HAP-1 (cell line): ENCODE measurements at regions not wholly inside any gene's neighbourhood (a gene's known extent, or its start where the extent isn't known, plus 50 kb on each side); places are given as distances from the start of the nearest gene placed in this dataset.

Experiments
- DNase-seq, 2 experiments: peaks; one replicate each; pipeline ENCODE4 v3.0.0-alpha.2; 2016 to 2020; ENCODE audit warnings: low spot score in 2 of 2
- H3K27me3 ChIP-seq: fragments of 250-450 bp; sonication (Bioruptor Pico); 2 replicates; pipeline ENCODE4 v1.5.1; 2020; ENCODE audit warnings: low read depth, mild to moderate bottlenecking, moderate library complexity
- H3K36me3 ChIP-seq: fragments of 250-450 bp; sonication (Bioruptor Pico); replicated peaks from 2 replicates; pipeline ENCODE4 v1.5.1; 2020; ENCODE audit warnings: mild to moderate bottlenecking
- H3K4me1 ChIP-seq: fragments of 250-450 bp; sonication (Bioruptor Pico); 2 replicates; pipeline ENCODE4 v1.5.1; 2020; ENCODE audit warnings: mild to moderate bottlenecking
- H3K4me3 ChIP-seq: fragments of 250-450 bp; sonication (Bioruptor Pico); 2 replicates; pipeline ENCODE4 v1.5.1; 2020; ENCODE audit warnings: mild to moderate bottlenecking, moderate library complexity
- H3K9me3 ChIP-seq: fragments of 250-450 bp; sonication (Bioruptor Pico); 2 replicates; pipeline ENCODE4 v1.5.1; 2020; ENCODE audit warnings: mild to moderate bottlenecking, moderate library complexity
- in situ Hi-C: fragments of 300-500 bp; cut with MboI; formaldehyde crosslinking; loops from 3 replicates; pipeline ENCODE4 v1.14.3; 2020; ENCODE audit warnings: low sequenced_read_pairs, inconsistent platforms, mixed read lengths

DNA sequence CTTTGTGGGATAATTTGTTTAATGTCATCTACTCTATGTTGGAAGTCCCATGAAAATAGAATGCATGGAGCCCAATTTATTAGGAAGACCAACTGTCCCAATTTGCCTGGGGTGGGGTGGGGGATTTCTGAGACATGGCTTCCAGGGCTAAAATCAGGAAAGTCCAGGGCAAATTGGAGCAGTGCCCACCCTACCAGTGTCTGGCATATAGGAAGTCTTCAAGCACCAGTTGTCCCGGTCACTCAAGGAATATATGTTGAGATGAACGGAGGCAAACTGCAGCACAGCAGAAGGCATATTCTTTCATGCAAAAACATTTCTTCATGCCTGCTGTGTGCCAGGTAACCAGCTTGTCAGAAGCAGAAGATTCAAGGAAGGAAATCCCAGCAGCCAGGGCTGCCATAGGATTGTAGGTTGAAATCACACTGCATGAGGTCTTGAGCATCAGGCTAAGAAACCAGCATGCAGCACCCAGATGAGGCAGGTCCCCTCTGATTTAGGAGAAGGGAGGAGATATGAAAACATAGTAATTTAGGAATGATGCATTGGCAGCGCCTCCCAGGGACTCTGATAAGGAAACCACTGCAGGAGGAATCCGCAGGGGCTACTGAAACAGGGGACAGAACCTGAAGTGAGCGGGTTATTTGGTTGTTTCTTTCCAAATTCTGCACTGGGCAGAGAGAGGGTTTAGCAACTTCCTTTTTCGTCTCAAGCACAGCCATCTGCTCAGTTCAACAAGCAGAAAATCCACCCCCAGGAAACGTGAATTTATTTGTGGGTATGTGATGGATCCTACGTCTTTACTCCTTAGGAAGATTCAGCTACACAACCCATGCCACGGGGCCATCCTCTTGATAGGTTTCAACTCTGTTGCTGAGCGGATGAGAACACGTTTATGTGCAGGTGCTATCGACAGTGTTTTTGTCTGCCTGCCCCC lies 112.6 kb upstream of the CPEB4 start:
- Histone ChIP-seq H3K4me3 (no peak overlapping the region), H3K27me3 (no peaks in the 10 kb centered on the region), H3K4me1 (peaks cover 4% of the 10 kb centered on the region), H3K9me3 (no peaks in the 10 kb centered on the region), H3K36me3 (no peaks in the 10 kb centered on the region)
- in situ Hi-C loops, result no loop called here
- no peak for DNase-seq

DNA sequence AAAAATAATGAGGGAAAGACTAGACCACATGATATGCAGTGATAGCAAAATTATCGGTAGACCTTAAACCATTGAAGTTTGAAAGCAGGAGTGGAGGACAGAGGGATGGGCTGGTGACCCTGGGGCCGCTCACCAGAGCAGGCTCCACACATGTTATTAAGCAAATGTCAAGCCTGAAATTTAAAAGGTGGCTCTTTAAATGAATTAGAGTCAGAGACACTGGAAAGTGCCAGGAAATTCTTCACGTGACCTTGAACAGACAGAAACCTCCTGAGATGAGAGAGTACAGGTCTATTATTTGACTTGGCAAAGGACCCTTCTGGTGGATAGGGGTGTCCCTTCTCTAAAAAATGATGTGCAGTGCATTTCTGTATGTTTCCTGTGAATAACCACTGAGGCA lies 111.0 kb upstream of the CPEB4 start:
- Histone ChIP-seq H3K36me3 (no peaks in the 10 kb centered on the region), H3K4me3 (no peak overlapping the region), H3K9me3 (no peaks in the 10 kb centered on the region), H3K4me1 (no peaks in the 10 kb centered on the region), H3K27me3 (no peaks in the 10 kb centered on the region)
- no peak for DNase-seq
- in situ Hi-C loops, result no loop called here

DNA sequence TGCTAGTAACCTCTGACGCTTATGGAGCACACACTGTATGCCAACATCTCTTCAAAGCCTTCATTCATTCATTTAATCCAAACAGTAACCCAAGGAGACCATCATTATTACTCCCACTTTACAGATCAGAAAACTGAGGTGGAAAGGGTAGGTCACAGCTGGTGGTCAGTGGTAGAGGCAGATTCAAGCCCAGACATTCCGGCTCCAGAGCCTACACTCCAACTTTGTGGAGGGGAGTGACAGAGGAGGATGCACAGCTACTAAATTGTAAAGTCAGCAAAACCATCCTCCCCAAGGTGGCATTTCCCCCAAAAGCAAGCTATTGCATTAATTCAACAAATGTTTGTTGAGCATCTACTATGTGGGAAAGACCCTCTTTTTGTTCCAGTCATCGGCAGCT lies 110.5 kb upstream of the CPEB4 start:
- Histone ChIP-seq H3K4me3 (no peak overlapping the region), H3K4me1 (no peaks in the 10 kb centered on the region), H3K36me3 (no peaks in the 10 kb centered on the region), H3K27me3 (no peaks in the 10 kb centered on the region), H3K9me3 (no peaks in the 10 kb centered on the region)
- in situ Hi-C loops, result no loop called here
- DNase-seq, result no peak

DNA sequence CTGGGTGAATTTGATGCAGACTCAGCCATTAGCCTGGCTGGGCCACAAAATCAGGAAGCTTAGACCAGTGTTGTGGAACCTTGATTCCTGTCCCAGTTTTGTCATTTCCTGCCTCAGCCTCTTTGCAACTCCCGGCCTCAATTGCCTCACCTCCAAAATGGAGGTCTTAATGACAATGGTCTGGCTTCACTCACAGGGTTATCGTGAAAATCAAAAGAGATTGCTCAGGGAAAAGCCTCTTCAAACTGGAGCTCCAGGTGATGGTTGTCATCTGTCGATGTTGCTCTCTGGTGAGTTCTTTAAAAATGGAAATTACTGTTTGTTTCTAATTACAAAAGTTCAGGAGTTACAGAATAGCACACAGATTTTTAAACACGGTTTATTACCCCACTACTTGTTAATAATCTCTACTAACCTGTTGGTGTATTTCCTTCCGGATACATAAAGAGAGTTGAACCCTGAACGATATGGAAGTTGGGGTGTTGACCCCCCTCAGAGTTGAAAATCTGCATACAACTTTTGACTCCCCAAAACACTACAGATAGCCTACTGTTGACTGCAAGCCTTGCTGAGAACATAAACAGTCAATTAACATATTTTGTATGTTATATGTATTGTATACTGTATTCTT lies 109.9 kb upstream of the CPEB4 start:
- H3K27me3 ChIP-seq, result no peaks in the 10 kb centered on the region
- DNase-seq, result no peak
- H3K36me3 ChIP-seq, result no peaks in the 10 kb centered on the region
- no peaks in the 10 kb centered on the region for H3K4me1 ChIP-seq
- H3K4me3 ChIP-seq, result no peak overlapping the region
- no peaks in the 10 kb centered on the region for H3K9me3 ChIP-seq
- in situ Hi-C loops, result no loop called here

DNA sequence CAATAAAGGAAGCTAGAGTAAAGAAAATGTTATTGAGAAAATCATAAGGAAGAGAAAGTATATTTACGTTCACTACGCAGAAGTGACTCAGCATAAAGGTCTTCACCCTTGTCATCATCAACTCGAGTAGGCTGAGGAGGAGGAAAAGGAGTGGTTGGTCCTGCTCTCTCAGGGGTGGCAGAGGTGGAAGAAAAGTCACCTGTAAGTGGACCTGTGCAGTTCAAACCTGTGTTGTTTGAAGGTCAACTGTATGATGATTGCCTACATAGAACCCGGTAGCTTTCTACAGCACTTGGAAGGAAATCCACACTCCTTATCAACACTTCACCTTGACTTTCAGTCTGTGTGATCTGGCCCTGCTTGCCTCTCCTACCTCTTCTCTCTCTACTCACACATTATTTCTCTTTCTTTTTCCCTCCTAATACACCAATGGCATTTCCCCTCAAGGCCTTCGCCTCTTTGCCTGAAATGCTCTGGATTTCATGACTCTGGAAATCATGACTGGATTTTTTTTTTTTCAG lies 109.3 kb upstream of the CPEB4 start:
- Histone ChIP-seq H3K27me3 (no peaks in the 10 kb centered on the region), H3K4me1 (no peaks in the 10 kb centered on the region), H3K36me3 (no peaks in the 10 kb centered on the region), H3K9me3 (no peaks in the 10 kb centered on the region), H3K4me3 (no peak overlapping the region)
- DNase-seq, result no peak
- in situ Hi-C loops, result no loop called here

DNA sequence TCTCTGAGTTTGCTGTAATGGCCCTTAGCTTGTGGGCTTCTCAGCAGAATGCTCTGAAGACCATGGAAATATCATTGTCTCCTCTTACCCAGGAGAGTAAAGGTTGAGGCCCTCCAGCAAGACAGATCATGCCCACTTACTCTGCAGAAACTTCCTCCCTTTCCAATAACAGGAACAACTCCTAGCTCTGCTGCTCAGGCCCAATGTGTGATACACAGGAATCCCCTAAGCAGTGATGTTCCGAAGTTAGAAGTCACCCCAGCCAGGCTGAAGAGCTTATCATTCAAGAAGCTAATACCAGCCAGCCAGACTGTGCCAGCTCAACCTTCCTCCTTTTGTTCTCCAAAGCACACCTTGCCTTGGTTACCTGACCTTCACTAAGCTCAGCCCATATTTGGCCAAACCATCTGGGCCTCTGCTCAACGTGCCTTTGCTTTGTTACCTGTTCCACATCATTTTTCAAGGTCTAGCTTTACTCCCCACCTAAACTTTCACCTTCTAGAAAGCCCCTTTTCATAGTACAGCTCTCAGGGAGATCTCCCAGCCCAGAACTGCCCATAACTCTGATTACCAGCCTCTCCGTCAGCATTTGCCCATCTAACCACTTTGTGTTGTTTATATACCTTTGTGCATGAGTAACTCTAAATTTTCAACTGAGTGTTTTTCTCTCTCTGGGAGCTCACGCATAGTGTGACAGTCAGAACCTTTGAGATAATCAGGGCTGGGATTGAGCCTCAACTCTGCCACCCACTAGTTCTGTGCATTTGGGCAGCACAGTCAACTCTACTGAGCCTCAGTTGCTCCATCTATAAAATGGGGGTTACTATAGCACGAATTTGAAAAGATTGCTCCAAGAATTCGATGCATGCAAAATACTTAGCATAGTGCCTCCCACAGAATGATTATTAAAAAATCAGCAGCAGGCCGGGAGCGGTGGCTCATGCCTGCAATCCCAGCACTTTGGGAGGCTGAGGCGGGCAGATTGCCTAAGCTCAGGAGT lies 107.6 kb upstream of the CPEB4 start:
- H3K27me3 ChIP-seq, result no peaks in the 10 kb centered on the region
- no peak overlapping the region for H3K4me3 ChIP-seq
- no peak for DNase-seq
- no peaks in the 10 kb centered on the region for H3K9me3 ChIP-seq
- no peaks in the 10 kb centered on the region for H3K4me1 ChIP-seq
- in situ Hi-C loops, result no loop called here
- H3K36me3 ChIP-seq, result no peaks in the 10 kb centered on the region

DNA sequence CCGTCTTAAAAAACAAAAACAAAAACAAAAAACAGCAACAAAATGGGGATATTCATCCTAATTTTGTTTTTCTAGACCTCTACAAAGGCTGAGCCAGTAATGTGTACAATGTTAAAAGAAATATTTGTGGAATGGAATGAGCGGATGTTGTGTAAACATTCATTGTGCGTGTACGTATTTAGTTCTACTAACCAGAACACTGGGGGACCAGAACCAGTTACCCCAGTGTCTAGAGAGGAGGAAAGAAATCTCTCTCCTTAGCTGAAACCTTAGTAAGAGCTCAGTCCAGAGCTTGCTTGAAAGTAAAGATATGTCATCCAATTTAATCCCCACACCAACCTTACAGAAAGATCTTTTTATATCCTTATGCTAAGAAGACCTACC lies 106.7 kb upstream of the CPEB4 start:
- in situ Hi-C loops, result no loop called here
- H3K4me3 ChIP-seq, result no peak overlapping the region
- no peaks in the 10 kb centered on the region for H3K4me1 ChIP-seq
- H3K36me3 ChIP-seq, result no peaks in the 10 kb centered on the region
- no peaks in the 10 kb centered on the region for H3K9me3 ChIP-seq
- DNase-seq, result no peak
- no peaks in the 10 kb centered on the region for H3K27me3 ChIP-seq

DNA sequence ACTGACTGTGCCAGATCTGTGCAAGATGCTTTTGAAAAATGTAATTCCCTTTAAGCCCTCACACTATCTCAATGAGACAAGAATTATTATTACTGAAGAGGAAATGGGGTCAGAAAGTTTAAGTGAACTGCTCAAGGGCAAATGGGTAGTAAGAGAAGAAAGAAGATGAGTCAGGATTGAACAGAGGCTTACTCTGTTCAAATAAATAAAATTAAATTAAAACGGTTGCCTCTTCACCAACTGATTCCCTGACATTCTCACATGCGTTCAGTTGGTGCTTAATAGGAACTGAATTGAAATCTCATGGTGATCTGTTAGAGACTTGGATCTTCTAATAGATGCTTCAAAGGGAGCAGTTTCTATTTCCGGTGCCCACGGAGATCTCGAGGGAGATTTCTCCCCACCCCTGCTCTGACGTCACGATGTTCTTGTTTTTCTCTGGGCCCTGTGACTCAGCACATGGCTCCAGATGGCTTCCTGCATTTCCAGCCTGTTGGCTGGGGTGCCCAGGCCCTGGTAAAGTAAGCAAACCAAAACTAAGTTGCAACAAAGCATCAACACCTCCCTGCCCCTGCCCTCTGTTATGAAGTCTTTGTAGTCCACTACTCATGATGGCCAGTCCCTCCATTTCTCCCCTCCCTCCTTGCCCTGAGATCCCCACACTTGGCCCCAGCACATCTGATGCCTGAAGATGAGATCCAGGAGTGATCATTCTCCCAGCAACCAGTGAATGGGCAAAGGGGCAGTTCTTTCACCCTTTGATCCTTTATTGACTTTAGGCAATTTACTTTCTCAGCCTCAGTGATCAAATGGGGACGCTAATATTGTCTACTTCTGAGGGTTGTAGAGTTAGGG lies 106.1 kb upstream of the CPEB4 start:
- Histone ChIP-seq H3K9me3 (no peaks in the 10 kb centered on the region), H3K4me1 (no peaks in the 10 kb centered on the region), H3K36me3 (no peaks in the 10 kb centered on the region), H3K27me3 (no peaks in the 10 kb centered on the region), H3K4me3 (no peak overlapping the region)
- in situ Hi-C loops, result no loop called here
- DNase-seq, result no peak

DNA sequence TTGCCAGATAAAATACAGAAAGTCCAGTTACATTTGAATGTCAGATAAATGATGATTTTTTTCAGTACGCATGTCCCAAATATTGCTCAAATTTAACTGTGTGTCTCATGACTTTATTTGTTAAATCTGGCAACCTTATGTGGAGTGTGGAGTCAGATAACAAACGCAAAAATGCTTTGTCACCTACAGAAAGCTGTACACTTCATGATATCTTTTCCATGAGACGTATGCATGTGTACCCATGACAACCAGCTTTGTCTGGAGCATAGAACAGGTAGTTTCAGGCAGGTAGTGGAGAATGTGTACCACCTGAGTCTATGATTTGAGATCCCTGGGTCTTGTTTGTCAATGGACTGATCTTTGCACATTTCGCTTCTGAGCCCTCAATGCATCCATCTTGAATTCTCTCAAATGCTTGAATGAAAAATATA lies 105.5 kb upstream of the CPEB4 start:
- Histone ChIP-seq H3K27me3 (no peaks in the 10 kb centered on the region), H3K9me3 (no peaks in the 10 kb centered on the region), H3K4me3 (no peak overlapping the region), H3K36me3 (no peaks in the 10 kb centered on the region), H3K4me1 (no peaks in the 10 kb centered on the region)
- no peak for DNase-seq
- in situ Hi-C loops, result no loop called here

DNA sequence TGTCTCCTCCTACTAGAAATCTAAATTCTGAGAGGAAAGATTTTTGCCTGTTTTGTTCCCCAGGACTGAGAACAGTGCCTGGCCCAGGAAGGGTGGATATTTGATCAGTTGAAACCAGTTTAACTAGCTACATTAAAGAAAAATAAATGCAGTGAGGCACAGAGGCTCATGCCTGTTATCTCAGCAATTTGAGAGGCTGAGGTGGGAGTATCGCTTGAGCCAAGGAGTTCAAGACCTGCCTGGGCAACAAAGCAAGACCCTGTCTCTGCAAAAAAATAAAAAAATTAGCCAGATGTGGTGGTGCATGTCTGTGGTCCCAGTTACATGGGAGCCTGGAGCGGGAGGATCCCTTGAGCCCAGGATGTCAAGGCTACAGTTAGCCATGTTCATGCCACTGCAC lies 104.8 kb upstream of the CPEB4 start:
- H3K9me3 ChIP-seq, result no peaks in the 10 kb centered on the region
- no peak overlapping the region for H3K4me3 ChIP-seq
- H3K27me3 ChIP-seq, result no peaks in the 10 kb centered on the region
- no peaks in the 10 kb centered on the region for H3K36me3 ChIP-seq
- in situ Hi-C loops, result no loop called here
- no peak for DNase-seq
- H3K4me1 ChIP-seq, result no peaks in the 10 kb centered on the region

DNA sequence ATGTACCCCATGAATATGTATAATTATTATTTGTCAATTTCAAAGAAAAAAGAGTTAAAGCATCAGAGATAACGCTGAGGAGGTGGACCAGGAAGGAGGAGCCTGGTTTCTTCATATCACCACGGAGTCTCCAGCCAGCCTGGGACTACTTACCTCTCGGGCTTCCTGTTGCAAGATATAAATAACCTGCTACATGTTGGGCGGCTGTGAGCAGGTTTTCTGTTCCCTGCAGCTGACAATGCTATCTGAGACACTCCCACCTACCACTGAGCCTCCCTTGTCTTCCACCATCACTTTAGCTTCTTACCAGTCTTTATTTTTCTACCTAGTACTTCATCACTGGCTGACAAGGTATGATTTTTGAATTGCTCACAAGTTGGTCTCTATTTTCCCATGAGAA lies 102.7 kb upstream of the CPEB4 start:
- H3K36me3 ChIP-seq, result no peaks in the 10 kb centered on the region
- no peak for DNase-seq
- H3K4me1 ChIP-seq, result no peaks in the 10 kb centered on the region
- no peak overlapping the region for H3K4me3 ChIP-seq
- H3K27me3 ChIP-seq, result no peaks in the 10 kb centered on the region
- H3K9me3 ChIP-seq, result no peaks in the 10 kb centered on the region
- in situ Hi-C loops, result no loop called here

DNA sequence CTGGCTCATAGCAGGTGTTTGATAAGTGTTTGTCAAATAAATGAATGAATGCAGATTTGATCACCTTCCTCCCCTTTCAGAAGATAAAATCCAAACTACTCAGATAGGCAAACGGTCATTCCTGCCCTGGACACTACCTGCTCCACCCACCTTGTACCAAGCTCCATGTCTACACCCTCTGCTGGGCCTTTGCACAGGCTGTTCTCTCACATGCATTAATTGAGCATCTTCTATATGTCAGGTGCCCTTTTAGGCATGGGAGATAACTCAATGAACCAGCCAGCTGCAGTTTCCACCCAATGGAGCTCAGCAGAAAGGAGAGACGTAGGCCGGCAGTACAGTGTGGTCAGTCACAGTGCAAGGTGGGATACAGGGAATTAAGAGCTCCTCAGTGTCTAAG lies 102.3 kb upstream of the CPEB4 start:
- in situ Hi-C loops, result no loop called here
- Histone ChIP-seq H3K4me3 (no peak overlapping the region), H3K36me3 (no peaks in the 10 kb centered on the region), H3K9me3 (no peaks in the 10 kb centered on the region), H3K27me3 (no peaks in the 10 kb centered on the region), H3K4me1 (no peaks in the 10 kb centered on the region)
- DNase-seq, result no peak
